ENCODE measurements at regions not wholly inside any gene's neighbourhood (a gene's known extent, or its start where the extent isn't known, plus 50 kb on each side); places are given as distances from the start of the nearest gene placed in this dataset.

DNA sequence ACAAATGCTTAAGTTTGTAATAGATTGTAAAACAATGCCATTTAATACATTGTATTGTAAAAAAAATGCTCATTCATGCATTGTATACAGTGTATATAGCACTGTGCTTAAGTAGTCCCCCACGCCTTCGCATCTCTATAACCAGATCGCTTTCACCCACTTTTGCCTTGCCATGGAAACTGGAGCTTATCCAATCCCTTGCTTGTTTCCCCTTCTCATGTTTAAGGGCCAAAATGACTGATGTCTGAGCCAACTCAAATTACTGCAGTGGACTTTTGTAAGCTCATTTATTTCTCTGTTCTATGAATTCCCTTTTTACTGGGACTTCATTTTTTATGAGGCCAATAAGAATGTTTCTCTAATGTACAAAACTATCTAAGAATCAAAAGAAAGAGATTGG is 730.9 kb upstream of the GJE1 start:
- Histone ChIP-seq H3K9ac (ENCODE audit: low read length) (no peak overlapping the region), H3K36me3 (ENCODE audit: low read length) (no peaks in the 10 kb centered on the region), H3K4me3 (ENCODE audit: insufficient read depth, low read length, poor library complexity, severe bottlenecking) (no peak overlapping the region), H2AFZ (ENCODE audit: low read depth, low read length, severe bottlenecking) (no peak overlapping the region), H3F3A (ENCODE audit: insufficient read depth) (no peaks in the 10 kb centered on the region), H3K9me2 (replicated peaks; ENCODE audit: insufficient read depth, low read length) (no peaks in the 10 kb centered on the region), H3K27me3 (ENCODE audit: low read length) (no peaks in the 10 kb centered on the region), H3K27ac (ENCODE audit: low read depth, low read length) (no peak overlapping the region), H4K20me1 (ENCODE audit: low read depth, low read length) (no peaks in the 10 kb centered on the region), H3K9me3 (ENCODE audit: insufficient read depth, low read length) (peaks cover 4% of the 10 kb centered on the region; the same call in 1 of the 2 replicates), H3K4me2 (ENCODE audit: low read depth, low read length, poor library complexity, severe bottlenecking) (no peak overlapping the region), H3K79me2 (ENCODE audit: insufficient read depth, low read length) (no peaks in the 10 kb centered on the region)
- TF ChIP-seq EZH2phosphoT487 (conservative IDR thresholded peaks at IDR 0.05; ENCODE audit: low read length): no peak
- TF ChIP-seq, protein P1, sequence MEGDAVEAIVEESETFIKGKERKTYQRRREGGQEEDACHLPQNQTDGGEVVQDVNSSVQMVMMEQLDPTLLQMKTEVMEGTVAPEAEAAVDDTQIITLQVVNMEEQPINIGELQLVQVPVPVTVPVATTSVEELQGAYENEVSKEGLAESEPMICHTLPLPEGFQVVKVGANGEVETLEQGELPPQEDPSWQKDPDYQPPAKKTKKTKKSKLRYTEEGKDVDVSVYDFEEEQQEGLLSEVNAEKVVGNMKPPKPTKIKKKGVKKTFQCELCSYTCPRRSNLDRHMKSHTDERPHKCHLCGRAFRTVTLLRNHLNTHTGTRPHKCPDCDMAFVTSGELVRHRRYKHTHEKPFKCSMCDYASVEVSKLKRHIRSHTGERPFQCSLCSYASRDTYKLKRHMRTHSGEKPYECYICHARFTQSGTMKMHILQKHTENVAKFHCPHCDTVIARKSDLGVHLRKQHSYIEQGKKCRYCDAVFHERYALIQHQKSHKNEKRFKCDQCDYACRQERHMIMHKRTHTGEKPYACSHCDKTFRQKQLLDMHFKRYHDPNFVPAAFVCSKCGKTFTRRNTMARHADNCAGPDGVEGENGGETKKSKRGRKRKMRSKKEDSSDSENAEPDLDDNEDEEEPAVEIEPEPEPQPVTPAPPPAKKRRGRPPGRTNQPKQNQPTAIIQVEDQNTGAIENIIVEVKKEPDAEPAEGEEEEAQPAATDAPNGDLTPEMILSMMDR (IDR thresholded peaks at IDR 0.05; ENCODE audit: insufficient read depth, low read length, poor library complexity, severe bottlenecking): no peak

DNA sequence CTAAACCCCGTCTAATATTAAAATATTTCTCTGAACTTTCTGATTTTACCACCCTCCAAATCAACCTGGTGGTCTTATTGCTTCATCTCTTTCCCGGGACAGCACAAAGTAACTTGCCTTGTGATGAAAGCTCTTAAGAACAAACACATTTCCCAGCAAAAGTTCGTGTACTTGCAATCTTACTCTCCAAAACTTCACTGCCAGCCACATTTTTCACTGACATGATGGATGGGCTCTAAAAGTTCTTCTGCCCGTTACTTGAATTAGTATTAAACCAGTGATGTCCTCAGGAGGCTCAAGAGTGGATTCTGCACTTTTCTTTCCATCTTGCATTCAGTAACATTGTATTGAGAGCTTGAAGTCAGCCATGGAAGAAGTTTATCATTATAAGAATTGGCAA is 731.6 kb upstream of the GJE1 start:
- Histone ChIP-seq H3K9ac (ENCODE audit: low read length) (no peak overlapping the region), H3K36me3 (ENCODE audit: low read length) (no peaks in the 10 kb centered on the region), H3K9me2 (replicated peaks; ENCODE audit: insufficient read depth, low read length) (no peaks in the 10 kb centered on the region), H2AFZ (ENCODE audit: low read depth, low read length, severe bottlenecking) (no peak overlapping the region), H3K4me3 (ENCODE audit: insufficient read depth, low read length, poor library complexity, severe bottlenecking) (no peak overlapping the region), H3K27me3 (ENCODE audit: low read length) (no peaks in the 10 kb centered on the region), H3F3A (ENCODE audit: insufficient read depth) (no peaks in the 10 kb centered on the region), H3K9me3 (ENCODE audit: insufficient read depth, low read length) (no peaks in the 10 kb centered on the region), H3K4me2 (ENCODE audit: low read depth, low read length, poor library complexity, severe bottlenecking) (no peak overlapping the region), H4K20me1 (ENCODE audit: low read depth, low read length) (no peaks in the 10 kb centered on the region), H3K27ac (ENCODE audit: low read depth, low read length) (no peak overlapping the region), H3K79me2 (ENCODE audit: insufficient read depth, low read length) (no peaks in the 10 kb centered on the region)
- TF ChIP-seq EZH2phosphoT487 (conservative IDR thresholded peaks at IDR 0.05; ENCODE audit: low read length): no peak
- TF ChIP-seq, protein P1 (IDR thresholded peaks at IDR 0.05; ENCODE audit: insufficient read depth, low read length, poor library complexity, severe bottlenecking): no peak

DNA sequence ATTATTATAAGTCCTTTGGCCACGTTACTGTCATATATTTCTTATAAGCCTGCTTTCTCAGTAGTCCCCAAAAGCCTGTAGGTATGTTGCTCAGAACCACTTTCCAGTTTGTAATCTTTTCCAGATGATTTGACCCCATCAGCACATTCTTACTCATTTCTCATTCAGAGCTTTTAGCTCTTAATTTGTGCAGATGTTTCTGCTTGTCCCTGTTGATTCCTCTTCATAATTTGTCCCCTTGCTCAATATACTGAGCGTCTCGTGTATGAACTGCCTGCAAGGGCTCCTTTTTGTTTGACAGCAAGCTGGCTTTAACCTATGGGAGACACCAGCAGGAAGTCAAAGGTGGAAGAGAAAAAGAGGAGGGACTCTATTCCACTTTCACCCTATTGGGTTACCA is 733.8 kb upstream of the GJE1 start:
- peak overlapping the region; percentile 22 for H2AFZ ChIP-seq (ENCODE audit: low read depth, low read length, severe bottlenecking)

More for the DNA sequence above, 733.8 kb upstream of the GJE1 start:
- no peaks in the 10 kb centered on the region for H3K9me3 ChIP-seq (ENCODE audit: insufficient read depth, low read length)
- no peaks in the 10 kb centered on the region for H3K27me3 ChIP-seq (ENCODE audit: low read length)
- no peaks in the 10 kb centered on the region for H3K36me3 ChIP-seq (ENCODE audit: low read length)
- no peaks in the 10 kb centered on the region for H3K79me2 ChIP-seq (ENCODE audit: insufficient read depth, low read length)
- no peak overlapping the region for H3K4me2 ChIP-seq (ENCODE audit: low read depth, low read length, poor library complexity, severe bottlenecking)
- no peak overlapping the region for H3K4me3 ChIP-seq (ENCODE audit: insufficient read depth, low read length, poor library complexity, severe bottlenecking)
- H3K9me2 ChIP-seq (replicated peaks; ENCODE audit: insufficient read depth, low read length): no peaks in the 10 kb centered on the region
- no peaks in the 10 kb centered on the region for H4K20me1 ChIP-seq (ENCODE audit: low read depth, low read length)
- H3K27ac ChIP-seq (ENCODE audit: low read depth, low read length): no peak overlapping the region
- H3K9ac ChIP-seq (ENCODE audit: low read length): no peak overlapping the region
- H3F3A ChIP-seq (ENCODE audit: insufficient read depth): no peaks in the 10 kb centered on the region
- TF ChIP-seq, protein P1 (IDR thresholded peaks at IDR 0.05; ENCODE audit: insufficient read depth, low read length, poor library complexity, severe bottlenecking): no peak
- no peak for TF ChIP-seq EZH2phosphoT487 (conservative IDR thresholded peaks at IDR 0.05; ENCODE audit: low read length)
